ENCODE measurements at regions not wholly inside any gene's neighbourhood (a gene's known extent, or its start where the extent isn't known, plus 50 kb on each side); places are given as distances from the start of the nearest gene placed in this dataset.

- no peak for DNase-seq (ENCODE audit: low read depth)
These were observed 62.3 kb upstream of the DAPL1 start for GRCh38 chr2:158732573-158733429.

- DNase-seq (ENCODE audit: low read depth): no peak
These were observed 61.7 kb upstream of the DAPL1 start for GRCh38 chr2:158733430-158733755.

- DNase-seq (ENCODE audit: low read depth): no peak
These were observed 60.7 kb upstream of the DAPL1 start for GRCh38 chr2:158734442-158734841.

- DNase-seq (ENCODE audit: low read depth): no peak
These were observed 59.1 kb upstream of the DAPL1 start for GRCh38 chr2:158735822-158736580.

- DNase-seq (ENCODE audit: low read depth): no peak
These were observed 56.8 kb upstream of the DAPL1 start for GRCh38 chr2:158738363-158738762.

- DNase-seq (ENCODE audit: low read depth): no peak
These were observed 55.0 kb upstream of the DAPL1 start for GRCh38 chr2:158740127-158740526.

GRCh38 chr2:158740621-158741020 is 54.5 kb upstream of the DAPL1 start:
- DNase-seq (ENCODE audit: low read depth): no peak

- DNase-seq (ENCODE audit: low read depth): no peak
These were observed 53.5 kb upstream of the DAPL1 start for GRCh38 chr2:158741625-158742024.

GRCh38 chr2:158742536-158742935 is 52.6 kb upstream of the DAPL1 start:
- DNase-seq (ENCODE audit: low read depth): no peak

- DNase-seq (ENCODE audit: low read depth): no peak
These were observed 51.7 kb upstream of the DAPL1 start for GRCh38 chr2:158743466-158743865.

- DNase-seq (ENCODE audit: low read depth): no peak
These were observed 51.2 kb upstream of the DAPL1 start for GRCh38 chr2:158743879-158744278.

- DNase-seq (ENCODE audit: low read depth): peak; percentile 66
These were observed 49.9 kb upstream of the DAPL1 start for GRCh38 chr2:158745067-158745865.

All from forelimb muscle (tissue), 1 donor.